GM18868 (cell line): ENCODE measurements at regions not wholly inside any gene's neighbourhood (a gene's known extent, or its start where the extent isn't known, plus 50 kb on each side); places are given as distances from the start of the nearest gene placed in this dataset.
"Not testable (repeated sequence)": the region's sequence is repeated elsewhere in the genome, so short reads cannot be mapped to it uniquely, and the experiment has no call there.

Experiments
- ATAC-seq: cut with Tn5 transposase; IDR thresholded peaks from one replicate; pipeline ENCODE4 v1.9.1; 2021; ENCODE audit warnings: mild to moderate bottlenecking, moderate library complexity; ENCODE audit not compliant: unreplicated experiment

GRCh38 chr5:18653216-18653752 lies 1019.0 kb downstream of the TAF11L14 start:
- ATAC-seq, result no peak

- no peak for ATAC-seq
These were observed 1026.3 kb downstream of the TAF11L14 start for GRCh38 chr5:18660511-18660910.

- ATAC-seq, result no peak
These were observed 1028.0 kb downstream of the TAF11L14 start for GRCh38 chr5:18662231-18662630.

GRCh38 chr5:18674212-18674611 lies 1040.0 kb downstream of the TAF11L14 start:
- not testable (repeated sequence) for ATAC-seq

GRCh38 chr5:18675041-18675440 lies 1040.8 kb downstream of the TAF11L14 start:
- ATAC-seq, result no peak

- no peak for ATAC-seq
These were observed 1052.0 kb downstream of the TAF11L14 start for GRCh38 chr5:18686253-18686652.

GRCh38 chr5:18687429-18687828 lies 1053.2 kb downstream of the TAF11L14 start:
- ATAC-seq, result no peak

GRCh38 chr5:18699681-18700080 lies 1065.4 kb downstream of the TAF11L14 start:
- no peak for ATAC-seq

- ATAC-seq, result no peak
These were observed 1068.6 kb downstream of the TAF11L14 start for GRCh38 chr5:18702821-18703220.

GRCh38 chr5:18712936-18713485 lies 1078.8 kb downstream of the TAF11L14 start:
- ATAC-seq, result no peak

- ATAC-seq, result peak; percentile 41
These were observed 1085.7 kb downstream of the TAF11L14 start for GRCh38 chr5:18720002-18720401.

- no peak for ATAC-seq
These were observed 1098.6 kb downstream of the TAF11L14 start for GRCh38 chr5:18732556-18733479.

GRCh38 chr5:18736051-18736398 lies 1101.8 kb downstream of the TAF11L14 start:
- no peak for ATAC-seq

- not testable (repeated sequence) for ATAC-seq
These were observed 1102.5 kb downstream of the TAF11L14 start for GRCh38 chr5:18736736-18737135.

GRCh38 chr5:18740301-18740700 lies 1106.0 kb downstream of the TAF11L14 start:
- peak; percentile 33 for ATAC-seq

- no peak for ATAC-seq
These were observed 1108.6 kb downstream of the TAF11L14 start for GRCh38 chr5:18742830-18743229.

GRCh38 chr5:18744441-18744840 lies 1110.2 kb downstream of the TAF11L14 start:
- peak; percentile 11 for ATAC-seq

GRCh38 chr5:18745042-18745987 lies 1111.1 kb downstream of the TAF11L14 start:
- peak; percentile 39 for ATAC-seq

- ATAC-seq, result peak; percentile 75
These were observed 1111.8 kb downstream of the TAF11L14 start for GRCh38 chr5:18745988-18746615.

- ATAC-seq, result peak; percentile 20
These were observed 1115.5 kb downstream of the TAF11L14 start for GRCh38 chr5:18749763-18750162.
